ENCODE measurements at regions not wholly inside any gene's neighbourhood (a gene's known extent, or its start where the extent isn't known, plus 50 kb on each side); places are given as distances from the start of the nearest gene placed in this dataset.

DNA sequence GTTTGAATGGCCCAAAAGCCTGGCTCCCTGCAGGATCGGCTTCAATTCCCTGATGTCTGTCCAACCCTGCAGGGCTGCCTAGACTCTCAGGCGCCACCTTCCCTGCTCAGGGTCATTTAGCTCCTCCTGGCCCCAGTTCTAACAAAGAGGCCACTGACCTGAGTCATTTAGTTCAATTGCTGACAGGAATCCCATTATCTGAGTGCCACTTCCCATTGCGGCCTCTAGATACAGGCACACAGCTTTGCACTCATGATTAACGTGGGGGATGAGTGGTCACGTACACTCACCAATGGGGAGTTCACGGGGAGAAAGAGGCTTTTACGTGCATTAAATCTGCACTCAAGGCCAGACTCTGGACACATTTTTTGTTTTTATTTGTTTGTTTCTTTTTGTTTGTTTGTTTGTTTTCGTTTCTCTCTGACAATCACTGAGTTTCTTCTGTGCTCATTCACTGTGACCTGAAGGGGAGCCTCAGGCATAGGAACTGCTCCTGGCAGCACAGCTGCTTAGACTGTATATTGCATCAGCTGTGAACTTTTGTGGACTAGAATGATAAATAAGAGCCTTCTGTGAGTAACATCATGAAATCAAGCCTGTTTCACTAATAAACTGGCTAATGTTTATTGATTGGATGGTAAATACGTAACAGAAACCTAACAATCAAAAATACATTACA, 118.9 kb upstream of the CTNNA2 start:
- TF ChIP-seq, protein P1, sequence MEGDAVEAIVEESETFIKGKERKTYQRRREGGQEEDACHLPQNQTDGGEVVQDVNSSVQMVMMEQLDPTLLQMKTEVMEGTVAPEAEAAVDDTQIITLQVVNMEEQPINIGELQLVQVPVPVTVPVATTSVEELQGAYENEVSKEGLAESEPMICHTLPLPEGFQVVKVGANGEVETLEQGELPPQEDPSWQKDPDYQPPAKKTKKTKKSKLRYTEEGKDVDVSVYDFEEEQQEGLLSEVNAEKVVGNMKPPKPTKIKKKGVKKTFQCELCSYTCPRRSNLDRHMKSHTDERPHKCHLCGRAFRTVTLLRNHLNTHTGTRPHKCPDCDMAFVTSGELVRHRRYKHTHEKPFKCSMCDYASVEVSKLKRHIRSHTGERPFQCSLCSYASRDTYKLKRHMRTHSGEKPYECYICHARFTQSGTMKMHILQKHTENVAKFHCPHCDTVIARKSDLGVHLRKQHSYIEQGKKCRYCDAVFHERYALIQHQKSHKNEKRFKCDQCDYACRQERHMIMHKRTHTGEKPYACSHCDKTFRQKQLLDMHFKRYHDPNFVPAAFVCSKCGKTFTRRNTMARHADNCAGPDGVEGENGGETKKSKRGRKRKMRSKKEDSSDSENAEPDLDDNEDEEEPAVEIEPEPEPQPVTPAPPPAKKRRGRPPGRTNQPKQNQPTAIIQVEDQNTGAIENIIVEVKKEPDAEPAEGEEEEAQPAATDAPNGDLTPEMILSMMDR (IDR thresholded peaks at IDR 0.05), result no peak
- TF ChIP-seq POLR2A (IDR thresholded peaks at IDR 0.05), result no peak
- TF ChIP-seq EP300 (IDR thresholded peaks at IDR 0.05), result no peak

Data from tibial nerve (tissue), 4 donors.